Activated naive CD4-positive, alpha-beta T cell treated with anti-CD3 and anti-CD28 coated beads for 36 hours (primary cell): ENCODE measurements at regions not wholly inside any gene's neighbourhood (a gene's known extent, or its start where the extent isn't known, plus 50 kb on each side); places are given as distances from the start of the nearest gene placed in this dataset.

Experiments
- CTCF ChIA-PET: fragments of 350-600 bp; sonication (Branson Sonifier 250); formaldehyde crosslinking; loops from one replicate; lab custom pipeline; 2021; ENCODE audit warnings: antibody characterized with exemption; lab: Charles Lee
- DNase-seq: peaks from one replicate; pipeline ENCODE4 v3.0.0-alpha.2; 2020
- H3K27ac Mint-ChIP-seq: one replicate; pipeline ENCODE4 v1.8.0; 2021; ENCODE audit warnings: mild to moderate bottlenecking, mixed read lengths
- H3K27me3 Mint-ChIP-seq: one replicate; pipeline ENCODE4 v1.8.0; 2021; ENCODE audit warnings: low read depth, mixed read lengths
- H3K36me3 Mint-ChIP-seq: one replicate; pipeline ENCODE4 v1.8.0; 2021; ENCODE audit warnings: low read depth, mixed read lengths
- H3K4me1 Mint-ChIP-seq: one replicate; pipeline ENCODE4 v1.8.0; 2021; ENCODE audit warnings: low read depth, mixed read lengths
- H3K4me3 Mint-ChIP-seq: one replicate; pipeline ENCODE4 v1.8.0; 2021; ENCODE audit warnings: mild to moderate bottlenecking, moderate library complexity, mixed read lengths
- H3K9me3 Mint-ChIP-seq: one replicate; pipeline ENCODE4 v1.8.0; 2021; ENCODE audit warnings: mixed read lengths
- intact Hi-C: fragments of 100-400 bp; cut with micrococcal nuclease; formaldehyde crosslinking; loops from one replicate; pipeline ENCODE4 v1.15.1; 2023

DNA sequence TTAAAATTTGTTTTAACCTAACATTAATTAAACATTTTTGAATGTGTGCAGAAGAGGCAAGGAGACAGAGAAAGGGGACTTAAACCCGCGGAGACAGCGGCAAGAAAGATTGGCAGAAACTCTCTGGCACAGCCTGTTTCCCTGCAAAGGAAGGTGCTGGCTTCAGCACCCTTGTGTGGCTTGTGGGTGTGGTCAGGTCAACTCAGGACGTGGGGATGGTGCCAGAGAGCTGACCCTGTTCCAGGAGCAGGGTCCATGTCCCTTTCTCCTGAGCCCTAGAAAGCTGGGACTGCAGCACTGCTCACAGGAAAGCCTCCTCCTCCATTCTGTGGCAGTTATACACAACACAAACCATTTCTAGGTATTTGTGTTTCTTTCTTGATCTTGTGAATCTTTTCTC lies 176.2 kb upstream of the ST6GAL2 start:
- Mint-ChIP-seq H3K27me3 (no peaks in the 10 kb centered on the region), H3K9me3 (peaks cover 2% of the 10 kb centered on the region), H3K4me3 (no peak overlapping the region), H3K4me1 (no peaks in the 10 kb centered on the region), H3K27ac (no peak overlapping the region), H3K36me3 (no peaks in the 10 kb centered on the region)
- CTCF ChIA-PET: no interaction called here
- no peak for DNase-seq
- intact Hi-C loops: no loop called here

- H3K36me3 Mint-ChIP-seq: no peaks in the 10 kb centered on the region
- intact Hi-C loops: no loop called here
- no peaks in the 10 kb centered on the region for H3K4me1 Mint-ChIP-seq
- no peaks in the 10 kb centered on the region for H3K27me3 Mint-ChIP-seq
- CTCF ChIA-PET: no interaction called here
- no peak overlapping the region for H3K27ac Mint-ChIP-seq
- DNase-seq: no peak
- peaks cover 2% of the 10 kb centered on the region for H3K9me3 Mint-ChIP-seq
- H3K4me3 Mint-ChIP-seq: no peak overlapping the region
Measured at GRCh38 chr2:107062599-107063220, 176.7 kb upstream of the ST6GAL2 start.

- no peaks in the 10 kb centered on the region for H3K4me1 Mint-ChIP-seq
- DNase-seq: no peak
- H3K9me3 Mint-ChIP-seq: peaks cover 2% of the 10 kb centered on the region
- no peaks in the 10 kb centered on the region for H3K27me3 Mint-ChIP-seq
- no peak overlapping the region for H3K27ac Mint-ChIP-seq
- CTCF ChIA-PET: no interaction called here
- H3K4me3 Mint-ChIP-seq: no peak overlapping the region
- intact Hi-C loops: no loop called here
- no peaks in the 10 kb centered on the region for H3K36me3 Mint-ChIP-seq
Measured at GRCh38 chr2:107063228-107063627, 177.3 kb upstream of the ST6GAL2 start.

GRCh38 chr2:107064750-107065149 lies 178.8 kb upstream of the ST6GAL2 start:
- intact Hi-C loops: no loop called here
- DNase-seq: no peak
- Mint-ChIP-seq H3K4me3 (no peak overlapping the region), H3K9me3 (no peaks in the 10 kb centered on the region), H3K36me3 (no peaks in the 10 kb centered on the region), H3K27me3 (no peaks in the 10 kb centered on the region), H3K27ac (no peak overlapping the region), H3K4me1 (no peaks in the 10 kb centered on the region)
- CTCF ChIA-PET: no interaction called here

GRCh38 chr2:107068069-107068916 lies 182.3 kb upstream of the ST6GAL2 start:
- H3K9me3 Mint-ChIP-seq: no peaks in the 10 kb centered on the region
- H3K36me3 Mint-ChIP-seq: no peaks in the 10 kb centered on the region
- H3K4me1 Mint-ChIP-seq: no peaks in the 10 kb centered on the region
- intact Hi-C loops: no loop called here
- no peak overlapping the region for H3K27ac Mint-ChIP-seq
- no peak overlapping the region for H3K4me3 Mint-ChIP-seq
- CTCF ChIA-PET: no interaction called here
- no peaks in the 10 kb centered on the region for H3K27me3 Mint-ChIP-seq
- DNase-seq: no peak

DNA sequence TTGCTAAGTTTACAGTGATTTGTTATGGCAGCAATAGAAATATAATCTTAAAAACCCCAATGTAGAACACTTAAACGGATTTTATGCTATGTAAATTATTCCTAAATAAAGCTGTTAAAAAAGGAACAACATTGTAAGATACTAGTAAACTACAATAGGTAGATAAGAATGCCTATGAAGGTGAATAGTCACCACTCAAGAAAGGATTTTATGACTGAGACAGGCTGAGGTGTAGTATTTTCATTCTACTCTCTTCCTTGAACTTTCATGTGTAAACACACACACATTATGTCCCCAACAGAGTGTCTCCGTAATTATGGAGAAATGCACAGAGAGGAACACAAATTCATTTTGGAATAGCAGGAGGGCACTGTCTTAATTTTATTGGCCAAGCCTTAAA lies 183.9 kb upstream of the ST6GAL2 start:
- no peaks in the 10 kb centered on the region for H3K4me1 Mint-ChIP-seq
- DNase-seq: no peak
- CTCF ChIA-PET: interaction anchor here (0.6 kb wide), 1 partner anchor 365 kb away, joined by 5 read pairs; no protein-coding TSS in a partner anchor
- H3K27me3 Mint-ChIP-seq: no peaks in the 10 kb centered on the region
- no peaks in the 10 kb centered on the region for H3K9me3 Mint-ChIP-seq
- no peak overlapping the region for H3K27ac Mint-ChIP-seq
- no peak overlapping the region for H3K4me3 Mint-ChIP-seq
- intact Hi-C loops: no loop called here
- H3K36me3 Mint-ChIP-seq: no peaks in the 10 kb centered on the region

- H3K27ac Mint-ChIP-seq: no peak overlapping the region
- no peaks in the 10 kb centered on the region for H3K9me3 Mint-ChIP-seq
- H3K4me1 Mint-ChIP-seq: no peaks in the 10 kb centered on the region
- H3K27me3 Mint-ChIP-seq: no peaks in the 10 kb centered on the region
- intact Hi-C loops: no loop called here
- CTCF ChIA-PET: no interaction called here
- no peak overlapping the region for H3K4me3 Mint-ChIP-seq
- H3K36me3 Mint-ChIP-seq: no peaks in the 10 kb centered on the region
- no peak for DNase-seq
Measured at GRCh38 chr2:107072150-107072940, 186.4 kb upstream of the ST6GAL2 start.

DNA sequence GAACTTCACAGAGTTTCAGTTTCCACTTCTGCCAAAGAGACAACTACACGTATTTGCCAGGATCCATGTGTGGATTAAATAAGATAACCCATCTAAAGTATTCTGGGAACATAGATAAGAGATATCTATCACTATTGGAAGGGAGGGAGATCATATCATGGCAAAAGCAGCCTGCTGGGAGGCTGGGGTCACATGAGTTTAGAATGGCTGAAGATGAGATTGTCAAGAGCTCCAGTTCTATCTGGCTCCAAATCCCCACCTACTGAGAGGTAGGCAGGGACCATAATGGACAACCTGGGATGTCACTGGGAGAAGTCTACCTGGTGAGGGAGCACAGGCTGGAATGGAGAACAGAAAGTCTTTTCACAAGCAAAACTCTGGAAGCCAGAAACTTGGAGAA lies 192.6 kb upstream of the ST6GAL2 start:
- H3K4me1 Mint-ChIP-seq: no peaks in the 10 kb centered on the region
- no peaks in the 10 kb centered on the region for H3K9me3 Mint-ChIP-seq
- intact Hi-C loops: no loop called here
- CTCF ChIA-PET: no interaction called here
- H3K4me3 Mint-ChIP-seq: no peak overlapping the region
- H3K36me3 Mint-ChIP-seq: no peaks in the 10 kb centered on the region
- no peak overlapping the region for H3K27ac Mint-ChIP-seq
- no peak for DNase-seq
- H3K27me3 Mint-ChIP-seq: no peaks in the 10 kb centered on the region

- no peak overlapping the region for H3K4me3 Mint-ChIP-seq
- H3K27ac Mint-ChIP-seq: no peak overlapping the region
- intact Hi-C loops: no loop called here
- no peaks in the 10 kb centered on the region for H3K27me3 Mint-ChIP-seq
- no peaks in the 10 kb centered on the region for H3K9me3 Mint-ChIP-seq
- no peak for DNase-seq
- no peaks in the 10 kb centered on the region for H3K4me1 Mint-ChIP-seq
- CTCF ChIA-PET: no interaction called here
- H3K36me3 Mint-ChIP-seq: no peaks in the 10 kb centered on the region
Measured at GRCh38 chr2:107086497-107086896, 200.5 kb upstream of the ST6GAL2 start.

DNA sequence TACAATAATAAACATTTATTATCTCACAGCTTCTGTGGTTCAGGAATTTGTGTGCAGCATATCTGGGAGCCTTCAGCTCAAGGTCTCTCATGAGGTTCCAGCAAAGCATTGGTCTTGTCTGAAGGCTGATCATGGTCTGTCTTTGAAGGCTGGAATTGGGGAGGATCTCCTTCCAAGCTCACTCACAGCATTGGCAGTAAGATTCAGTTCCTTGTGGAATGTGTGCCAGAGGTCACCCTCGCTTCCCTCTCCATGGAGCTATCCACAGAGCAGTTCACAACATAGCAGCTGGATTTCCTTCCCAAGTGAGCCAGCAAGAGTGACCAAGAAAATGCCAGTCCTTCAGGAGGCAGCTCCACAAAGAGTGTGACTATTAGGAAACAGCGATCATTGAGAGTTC lies 202.2 kb upstream of the ST6GAL2 start:
- Mint-ChIP-seq H3K36me3 (no peaks in the 10 kb centered on the region), H3K9me3 (no peaks in the 10 kb centered on the region), H3K4me1 (no peaks in the 10 kb centered on the region), H3K27ac (no peak overlapping the region), H3K27me3 (no peaks in the 10 kb centered on the region), H3K4me3 (no peak overlapping the region)
- intact Hi-C loops: no loop called here
- CTCF ChIA-PET: no interaction called here
- no peak for DNase-seq

GRCh38 chr2:107091163-107091864 lies 205.3 kb upstream of the ST6GAL2 start:
- Mint-ChIP-seq H3K36me3 (no peaks in the 10 kb centered on the region), H3K4me1 (no peaks in the 10 kb centered on the region), H3K9me3 (no peaks in the 10 kb centered on the region), H3K27ac (no peak overlapping the region), H3K27me3 (no peaks in the 10 kb centered on the region), H3K4me3 (no peak overlapping the region)
- no peak for DNase-seq
- intact Hi-C loops: no loop called here
- CTCF ChIA-PET: no interaction called here

DNA sequence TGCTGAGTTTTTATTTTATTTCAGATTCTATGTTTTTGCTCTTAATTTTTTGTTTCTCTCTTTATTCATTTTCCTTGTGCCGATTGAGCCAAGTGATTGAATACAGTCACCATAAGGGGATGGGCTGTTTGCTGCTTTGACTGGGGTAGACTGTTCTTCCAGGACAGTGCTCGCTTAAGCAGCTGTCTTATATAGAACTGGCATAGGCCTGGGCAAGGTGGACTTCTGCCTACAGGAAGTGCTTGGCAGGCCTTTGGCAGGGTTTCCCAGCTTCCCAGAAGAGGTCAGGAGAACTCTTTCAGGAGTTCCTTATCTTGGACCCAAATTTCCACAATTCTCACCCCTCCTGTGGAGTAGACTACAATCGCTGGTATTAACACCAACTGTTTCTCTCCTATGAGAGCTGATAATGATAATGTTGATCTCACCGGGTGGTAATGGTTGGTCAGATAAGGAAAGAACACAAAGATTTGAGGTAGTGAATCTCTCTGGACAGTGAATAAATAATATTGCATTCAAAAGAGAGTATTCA lies 207.5 kb upstream of the ST6GAL2 start:
- no peaks in the 10 kb centered on the region for H3K9me3 Mint-ChIP-seq
- H3K27me3 Mint-ChIP-seq: no peaks in the 10 kb centered on the region
- H3K4me3 Mint-ChIP-seq: no peak overlapping the region
- H3K27ac Mint-ChIP-seq: no peak overlapping the region
- H3K4me1 Mint-ChIP-seq: no peaks in the 10 kb centered on the region
- intact Hi-C loops: no loop called here
- no peak for DNase-seq
- CTCF ChIA-PET: no interaction called here
- H3K36me3 Mint-ChIP-seq: no peaks in the 10 kb centered on the region
